ENCODE measurements at regions not wholly inside any gene's neighbourhood (a gene's known extent, or its start where the extent isn't known, plus 50 kb on each side); places are given as distances from the start of the nearest gene placed in this dataset.

GRCh38 chr18:28995319-28995718 is 818.4 kb upstream of the CDH2 start:
- Mint-ChIP-seq H3K27ac (ENCODE audit: unreplicated experiment) (no peak overlapping the region), H3K9me3 (ENCODE audit: low read depth) (peaks cover 3% of the 10 kb centered on the region), H3K36me3 (ENCODE audit: low read depth) (no peaks in the 10 kb centered on the region), H3K4me1 (ENCODE audit: low read depth) (no peaks in the 10 kb centered on the region), H3K4me3 (ENCODE audit: unreplicated experiment) (no peak overlapping the region), H3K27me3 (ENCODE audit: low read depth) (no peaks in the 10 kb centered on the region)
- DNase-seq (ENCODE audit: low spot score): no peak
- peak; percentile 67 for TF ChIP-seq CTCF (IDR thresholded peaks at IDR 0.05)

GRCh38 chr18:28984731-28985130 is 807.8 kb upstream of the CDH2 start:
- TF ChIP-seq CTCF (IDR thresholded peaks at IDR 0.05): no peak
- H3K9me3 Mint-ChIP-seq (ENCODE audit: low read depth): peaks cover 4% of the 10 kb centered on the region
- DNase-seq (ENCODE audit: low spot score): no peak
- no peaks in the 10 kb centered on the region for H3K36me3 Mint-ChIP-seq (ENCODE audit: low read depth)
- H3K27ac Mint-ChIP-seq (ENCODE audit: unreplicated experiment): no peak overlapping the region
- peaks cover under 1% of the 10 kb centered on the region for H3K27me3 Mint-ChIP-seq (ENCODE audit: low read depth)
- H3K4me1 Mint-ChIP-seq (ENCODE audit: low read depth): peaks cover 12% of the 10 kb centered on the region
- H3K4me3 Mint-ChIP-seq (ENCODE audit: unreplicated experiment): no peak overlapping the region

GRCh38 chr18:28974504-28974903 is 797.6 kb upstream of the CDH2 start:
- Mint-ChIP-seq H3K9me3 (ENCODE audit: low read depth) (peaks cover 16% of the 10 kb centered on the region), H3K27me3 (ENCODE audit: low read depth) (peaks cover 14% of the 10 kb centered on the region), H3K4me1 (ENCODE audit: low read depth) (peaks cover 11% of the 10 kb centered on the region), H3K27ac (ENCODE audit: unreplicated experiment) (no peak overlapping the region), H3K4me3 (ENCODE audit: unreplicated experiment) (no peak overlapping the region), H3K36me3 (ENCODE audit: low read depth) (peaks cover 5% of the 10 kb centered on the region)
- no peak for TF ChIP-seq CTCF (IDR thresholded peaks at IDR 0.05)
- DNase-seq (ENCODE audit: low spot score): no peak

- H3K27me3 Mint-ChIP-seq (ENCODE audit: low read depth): peaks cover 14% of the 10 kb centered on the region
- H3K4me1 Mint-ChIP-seq (ENCODE audit: low read depth): peaks cover 11% of the 10 kb centered on the region
- peaks cover 5% of the 10 kb centered on the region for H3K36me3 Mint-ChIP-seq (ENCODE audit: low read depth)
- no peak overlapping the region for H3K27ac Mint-ChIP-seq (ENCODE audit: unreplicated experiment)
- H3K4me3 Mint-ChIP-seq (ENCODE audit: unreplicated experiment): no peak overlapping the region
- no peak for DNase-seq (ENCODE audit: low spot score)
- H3K9me3 Mint-ChIP-seq (ENCODE audit: low read depth): peaks cover 16% of the 10 kb centered on the region
- TF ChIP-seq CTCF (IDR thresholded peaks at IDR 0.05): no peak
Measured at GRCh38 chr18:28973324-28973723, 796.4 kb upstream of the CDH2 start.

- no peak overlapping the region for H3K27ac Mint-ChIP-seq (ENCODE audit: unreplicated experiment)
- H3K4me1 Mint-ChIP-seq (ENCODE audit: low read depth): peaks cover 11% of the 10 kb centered on the region
- peaks cover 14% of the 10 kb centered on the region for H3K9me3 Mint-ChIP-seq (ENCODE audit: low read depth)
- no peak for DNase-seq (ENCODE audit: low spot score)
- TF ChIP-seq CTCF (IDR thresholded peaks at IDR 0.05): no peak
- peaks cover 5% of the 10 kb centered on the region for H3K36me3 Mint-ChIP-seq (ENCODE audit: low read depth)
- H3K27me3 Mint-ChIP-seq (ENCODE audit: low read depth): peaks cover 9% of the 10 kb centered on the region
- H3K4me3 Mint-ChIP-seq (ENCODE audit: unreplicated experiment): no peak overlapping the region
Measured at GRCh38 chr18:28972333-28972907, 795.5 kb upstream of the CDH2 start.
